ENCODE measurements at regions not wholly inside any gene's neighbourhood (a gene's known extent, or its start where the extent isn't known, plus 50 kb on each side); places are given as distances from the start of the nearest gene placed in this dataset.

GRCh38 chr13:105914291-105915036 is 621.0 kb downstream of the EFNB2 start:
- Mint-ChIP-seq H3K27me3 (ENCODE audit: low read depth) (no peaks in the 10 kb centered on the region), H3K4me1 (ENCODE audit: low read depth) (peaks cover 22% of the 10 kb centered on the region), H3K4me3 (ENCODE audit: unreplicated experiment) (no peak overlapping the region), H3K36me3 (ENCODE audit: low read depth) (no peaks in the 10 kb centered on the region), H3K9me3 (ENCODE audit: low read depth) (peaks cover 2% of the 10 kb centered on the region), H3K27ac (ENCODE audit: unreplicated experiment) (peak overlapping the region; percentile 73)
- TF ChIP-seq, protein P1, sequence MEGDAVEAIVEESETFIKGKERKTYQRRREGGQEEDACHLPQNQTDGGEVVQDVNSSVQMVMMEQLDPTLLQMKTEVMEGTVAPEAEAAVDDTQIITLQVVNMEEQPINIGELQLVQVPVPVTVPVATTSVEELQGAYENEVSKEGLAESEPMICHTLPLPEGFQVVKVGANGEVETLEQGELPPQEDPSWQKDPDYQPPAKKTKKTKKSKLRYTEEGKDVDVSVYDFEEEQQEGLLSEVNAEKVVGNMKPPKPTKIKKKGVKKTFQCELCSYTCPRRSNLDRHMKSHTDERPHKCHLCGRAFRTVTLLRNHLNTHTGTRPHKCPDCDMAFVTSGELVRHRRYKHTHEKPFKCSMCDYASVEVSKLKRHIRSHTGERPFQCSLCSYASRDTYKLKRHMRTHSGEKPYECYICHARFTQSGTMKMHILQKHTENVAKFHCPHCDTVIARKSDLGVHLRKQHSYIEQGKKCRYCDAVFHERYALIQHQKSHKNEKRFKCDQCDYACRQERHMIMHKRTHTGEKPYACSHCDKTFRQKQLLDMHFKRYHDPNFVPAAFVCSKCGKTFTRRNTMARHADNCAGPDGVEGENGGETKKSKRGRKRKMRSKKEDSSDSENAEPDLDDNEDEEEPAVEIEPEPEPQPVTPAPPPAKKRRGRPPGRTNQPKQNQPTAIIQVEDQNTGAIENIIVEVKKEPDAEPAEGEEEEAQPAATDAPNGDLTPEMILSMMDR (IDR thresholded peaks at IDR 0.05): no peak
- no peak for DNase-seq (ENCODE audit: low spot score)

GRCh38 chr13:105908586-105908985 is 626.9 kb downstream of the EFNB2 start:
- no peaks in the 10 kb centered on the region for H3K36me3 Mint-ChIP-seq (ENCODE audit: low read depth)
- H3K27ac Mint-ChIP-seq (ENCODE audit: unreplicated experiment): no peak overlapping the region
- DNase-seq (ENCODE audit: low spot score): no peak
- peaks cover 3% of the 10 kb centered on the region for H3K4me1 Mint-ChIP-seq (ENCODE audit: low read depth)
- H3K9me3 Mint-ChIP-seq (ENCODE audit: low read depth): no peaks in the 10 kb centered on the region
- H3K27me3 Mint-ChIP-seq (ENCODE audit: low read depth): no peaks in the 10 kb centered on the region
- no peak overlapping the region for H3K4me3 Mint-ChIP-seq (ENCODE audit: unreplicated experiment)
- TF ChIP-seq, protein P1 (IDR thresholded peaks at IDR 0.05): no peak

- no peak overlapping the region for H3K27ac Mint-ChIP-seq (ENCODE audit: unreplicated experiment)
- no peaks in the 10 kb centered on the region for H3K36me3 Mint-ChIP-seq (ENCODE audit: low read depth)
- H3K9me3 Mint-ChIP-seq (ENCODE audit: low read depth): no peaks in the 10 kb centered on the region
- no peak overlapping the region for H3K4me3 Mint-ChIP-seq (ENCODE audit: unreplicated experiment)
- no peak for DNase-seq (ENCODE audit: low spot score)
- H3K4me1 Mint-ChIP-seq (ENCODE audit: low read depth): peaks cover 3% of the 10 kb centered on the region
- TF ChIP-seq, protein P1 (IDR thresholded peaks at IDR 0.05): no peak
- no peaks in the 10 kb centered on the region for H3K27me3 Mint-ChIP-seq (ENCODE audit: low read depth)
These were observed 628.0 kb downstream of the EFNB2 start for GRCh38 chr13:105907319-105908019.

DNA sequence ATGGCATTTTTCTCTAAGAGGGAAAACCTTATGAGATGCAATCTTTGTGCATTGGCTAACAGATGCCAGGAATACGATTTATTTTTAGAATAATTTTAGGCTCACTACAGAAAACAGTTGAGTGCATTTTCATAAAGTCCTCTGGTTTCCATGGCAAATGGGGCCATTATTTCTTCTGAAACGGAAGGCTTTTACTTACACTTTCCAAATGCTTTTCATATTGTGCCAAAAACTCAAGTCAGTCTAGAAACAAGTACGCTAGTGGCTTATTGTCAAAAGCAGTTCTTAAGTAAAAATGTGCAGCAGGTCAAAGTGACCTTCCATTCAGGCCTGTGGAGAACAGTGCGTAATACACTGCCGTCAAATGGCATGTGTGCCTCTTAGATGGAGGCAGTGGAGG is 628.7 kb downstream of the EFNB2 start:
- Mint-ChIP-seq H3K9me3 (ENCODE audit: low read depth) (no peaks in the 10 kb centered on the region), H3K4me1 (ENCODE audit: low read depth) (peaks cover 3% of the 10 kb centered on the region)

More for the DNA sequence above, 628.7 kb downstream of the EFNB2 start:
- TF ChIP-seq, protein P1 (IDR thresholded peaks at IDR 0.05): no peak
- H3K27ac Mint-ChIP-seq (ENCODE audit: unreplicated experiment): no peak overlapping the region
- H3K36me3 Mint-ChIP-seq (ENCODE audit: low read depth): no peaks in the 10 kb centered on the region
- no peak for DNase-seq (ENCODE audit: low spot score)
- no peaks in the 10 kb centered on the region for H3K27me3 Mint-ChIP-seq (ENCODE audit: low read depth)
- no peak overlapping the region for H3K4me3 Mint-ChIP-seq (ENCODE audit: unreplicated experiment)

All from chondrocyte (in vitro differentiated cells).